ENCODE measurements at regions not wholly inside any gene's neighbourhood (a gene's known extent, or its start where the extent isn't known, plus 50 kb on each side); places are given as distances from the start of the nearest gene placed in this dataset.

DNA sequence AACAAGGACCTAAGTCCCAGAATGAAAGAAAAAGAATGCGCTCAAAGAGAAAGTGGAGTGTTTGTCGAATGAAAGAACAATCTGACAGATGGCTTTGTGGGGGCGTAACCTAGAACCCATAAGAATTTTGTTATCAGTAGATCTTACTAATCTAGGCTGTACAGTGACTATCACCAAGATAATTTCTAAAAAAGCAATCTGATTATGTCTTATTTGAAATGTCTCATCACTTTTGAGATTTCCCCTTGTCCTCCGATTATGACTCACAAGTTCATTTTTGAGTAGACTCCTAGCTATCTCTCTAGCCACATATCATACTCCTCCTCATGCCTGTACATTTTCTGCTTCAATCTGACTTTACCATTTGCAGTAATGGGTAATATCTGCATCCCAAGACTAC lies 135.6 kb upstream of the SMARCA2 start:
- POLR2A ChIA-PET = no interaction called here
- no peak overlapping the region for H3K4me3 ChIP-seq
- FAIRE-seq = no peak
- no peak overlapping the region for H3K27ac ChIP-seq
- WGBS (ENCODE audit: missing lambda C conversion rate) = 43% methylated on average over 4 of the region's 4 CpGs
- no peaks in the 10 kb centered on the region for H3K9me3 ChIP-seq
- no peak overlapping the region for H3K4me2 ChIP-seq
- CTCF ChIA-PET = no interaction called here
- no peak for ATAC-seq
- no peak for DNase-seq (ENCODE audit: low read depth in 1 of 2, low spot score in 1 of 2)
- TF ChIP-seq, protein P1, sequence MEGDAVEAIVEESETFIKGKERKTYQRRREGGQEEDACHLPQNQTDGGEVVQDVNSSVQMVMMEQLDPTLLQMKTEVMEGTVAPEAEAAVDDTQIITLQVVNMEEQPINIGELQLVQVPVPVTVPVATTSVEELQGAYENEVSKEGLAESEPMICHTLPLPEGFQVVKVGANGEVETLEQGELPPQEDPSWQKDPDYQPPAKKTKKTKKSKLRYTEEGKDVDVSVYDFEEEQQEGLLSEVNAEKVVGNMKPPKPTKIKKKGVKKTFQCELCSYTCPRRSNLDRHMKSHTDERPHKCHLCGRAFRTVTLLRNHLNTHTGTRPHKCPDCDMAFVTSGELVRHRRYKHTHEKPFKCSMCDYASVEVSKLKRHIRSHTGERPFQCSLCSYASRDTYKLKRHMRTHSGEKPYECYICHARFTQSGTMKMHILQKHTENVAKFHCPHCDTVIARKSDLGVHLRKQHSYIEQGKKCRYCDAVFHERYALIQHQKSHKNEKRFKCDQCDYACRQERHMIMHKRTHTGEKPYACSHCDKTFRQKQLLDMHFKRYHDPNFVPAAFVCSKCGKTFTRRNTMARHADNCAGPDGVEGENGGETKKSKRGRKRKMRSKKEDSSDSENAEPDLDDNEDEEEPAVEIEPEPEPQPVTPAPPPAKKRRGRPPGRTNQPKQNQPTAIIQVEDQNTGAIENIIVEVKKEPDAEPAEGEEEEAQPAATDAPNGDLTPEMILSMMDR (IDR thresholded peaks at IDR 0.05) = no peak
- TF ChIP-seq KDM1A (IDR thresholded peaks at IDR 0.05; ENCODE audit: low read depth) (no peak), FOXS1 (CRISPR knock-in tag; IDR thresholded peaks at IDR 0.05) (no peak), HDAC2 (IDR thresholded peaks at IDR 0.05) (no peak), JUN (IDR thresholded peaks at IDR 0.05) (no peak), TP53 (CRISPR knock-in tag; IDR thresholded peaks at IDR 0.05) (no peak), HOXB5 (CRISPR knock-in tag; IDR thresholded peaks at IDR 0.05) (no peak), POLR2AphosphoS2 (conservative IDR thresholded peaks at IDR 0.05; ENCODE audit: low read length) (no peak), ZSCAN20 (CRISPR knock-in tag; IDR thresholded peaks at IDR 0.05) (no peak), ESRRA (IDR thresholded peaks at IDR 0.05; ENCODE audit: borderline replicate concordance, low read length) (no peak), RFX5 (IDR thresholded peaks at IDR 0.05) (no peak), TFCP2L1 (CRISPR knock-in tag; IDR thresholded peaks at IDR 0.05) (no peak), EP300 (IDR thresholded peaks at IDR 0.05) (no peak), EHMT2 (IDR thresholded peaks at IDR 0.05; ENCODE audit: low read depth) (no peak)
- TF ChIP-seq, protein P2, sequence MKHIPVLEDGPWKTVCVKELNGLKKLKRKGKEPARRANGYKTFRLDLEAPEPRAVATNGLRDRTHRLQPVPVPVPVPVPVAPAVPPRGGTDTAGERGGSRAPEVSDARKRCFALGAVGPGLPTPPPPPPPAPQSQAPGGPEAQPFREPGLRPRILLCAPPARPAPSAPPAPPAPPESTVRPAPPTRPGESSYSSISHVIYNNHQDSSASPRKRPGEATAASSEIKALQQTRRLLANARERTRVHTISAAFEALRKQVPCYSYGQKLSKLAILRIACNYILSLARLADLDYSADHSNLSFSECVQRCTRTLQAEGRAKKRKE (CRISPR knock-in tag; IDR thresholded peaks at IDR 0.05; ENCODE audit: low read depth) = no peak
- TF ChIP-seq, protein P3, sequence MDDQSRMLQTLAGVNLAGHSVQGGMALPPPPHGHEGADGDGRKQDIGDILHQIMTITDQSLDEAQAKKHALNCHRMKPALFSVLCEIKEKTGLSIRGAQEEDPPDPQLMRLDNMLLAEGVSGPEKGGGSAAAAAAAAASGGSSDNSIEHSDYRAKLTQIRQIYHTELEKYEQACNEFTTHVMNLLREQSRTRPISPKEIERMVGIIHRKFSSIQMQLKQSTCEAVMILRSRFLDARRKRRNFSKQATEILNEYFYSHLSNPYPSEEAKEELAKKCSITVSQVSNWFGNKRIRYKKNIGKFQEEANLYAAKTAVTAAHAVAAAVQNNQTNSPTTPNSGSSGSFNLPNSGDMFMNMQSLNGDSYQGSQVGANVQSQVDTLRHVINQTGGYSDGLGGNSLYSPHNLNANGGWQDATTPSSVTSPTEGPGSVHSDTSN (IDR thresholded peaks at IDR 0.05) = no peak
- TF ChIP-seq, protein P4, sequence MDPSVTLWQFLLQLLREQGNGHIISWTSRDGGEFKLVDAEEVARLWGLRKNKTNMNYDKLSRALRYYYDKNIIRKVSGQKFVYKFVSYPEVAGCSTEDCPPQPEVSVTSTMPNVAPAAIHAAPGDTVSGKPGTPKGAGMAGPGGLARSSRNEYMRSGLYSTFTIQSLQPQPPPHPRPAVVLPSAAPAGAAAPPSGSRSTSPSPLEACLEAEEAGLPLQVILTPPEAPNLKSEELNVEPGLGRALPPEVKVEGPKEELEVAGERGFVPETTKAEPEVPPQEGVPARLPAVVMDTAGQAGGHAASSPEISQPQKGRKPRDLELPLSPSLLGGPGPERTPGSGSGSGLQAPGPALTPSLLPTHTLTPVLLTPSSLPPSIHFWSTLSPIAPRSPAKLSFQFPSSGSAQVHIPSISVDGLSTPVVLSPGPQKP (IDR thresholded peaks at IDR 0.05; ENCODE audit: low read depth, low read length) = no peak
- TF ChIP-seq, protein P5, sequence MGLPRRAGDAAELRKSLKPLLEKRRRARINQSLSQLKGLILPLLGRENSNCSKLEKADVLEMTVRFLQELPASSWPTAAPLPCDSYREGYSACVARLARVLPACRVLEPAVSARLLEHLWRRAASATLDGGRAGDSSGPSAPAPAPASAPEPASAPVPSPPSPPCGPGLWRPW (IDR thresholded peaks at IDR 0.05) = no peak
- H3K4me1 ChIP-seq = no peaks in the 10 kb centered on the region

DNA sequence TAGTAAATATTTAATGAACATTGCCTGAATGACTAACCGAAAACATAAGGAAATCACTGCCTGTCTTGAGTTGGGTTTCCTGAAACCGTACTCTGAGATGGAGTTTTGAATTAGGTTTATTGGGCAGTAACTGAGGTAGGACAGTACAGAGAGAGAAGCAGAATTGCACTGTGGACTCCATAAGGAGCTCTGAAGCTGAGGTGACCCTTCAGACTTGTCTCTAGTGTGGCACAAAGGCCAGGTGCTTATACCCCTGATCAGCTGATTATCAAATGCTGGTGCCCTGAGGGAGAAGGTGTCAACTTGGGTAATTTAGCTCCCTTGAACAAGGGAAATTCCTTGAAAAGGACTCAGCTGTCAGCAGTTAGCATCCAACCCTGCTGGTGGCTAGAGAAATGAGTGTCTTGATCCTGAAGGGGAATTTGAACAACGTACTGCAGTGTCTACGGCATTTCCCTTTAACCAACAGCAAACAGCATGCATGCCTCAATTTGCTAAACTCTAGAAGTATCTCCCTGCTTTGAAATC lies 135.0 kb upstream of the SMARCA2 start:
- H3K9me3 ChIP-seq = no peaks in the 10 kb centered on the region
- H3K27ac ChIP-seq = no peak overlapping the region
- FAIRE-seq (no peak), ATAC-seq (no peak), DNase-seq (ENCODE audit: low read depth in 1 of 2, low spot score in 1 of 2) (no peak)
- POLR2A ChIA-PET = no interaction called here
- no peak overlapping the region for H3K4me3 ChIP-seq
- no peaks in the 10 kb centered on the region for H3K4me1 ChIP-seq
- H3K4me2 ChIP-seq = no peak overlapping the region
- CTCF ChIA-PET = interaction anchor here (0.6 kb wide), 1 partner anchor 45 kb away, joined by 3 read pairs; no protein-coding TSS in a partner anchor
- TF ChIP-seq CBX8 (IDR thresholded peaks at IDR 0.05) (no peak), NR3C1 (IDR thresholded peaks at IDR 0.05) (no peak), TFCP2L1 (CRISPR knock-in tag; IDR thresholded peaks at IDR 0.05) (no peak), MAFK (IDR thresholded peaks at IDR 0.05; ENCODE audit: partially characterized antibody) (no peak), ZSCAN20 (CRISPR knock-in tag; IDR thresholded peaks at IDR 0.05) (no peak), JUNB (IDR thresholded peaks at IDR 0.05) (no peak), CEBPB (IDR thresholded peaks at IDR 0.05) (no peak), HOXA7 (CRISPR knock-in tag; IDR thresholded peaks at IDR 0.05) (no peak), EHF (CRISPR knock-in tag; IDR thresholded peaks at IDR 0.05) (no peak), FOSL2 (IDR thresholded peaks at IDR 0.05) (no peak), FOSL2 (CRISPR knock-in tag; IDR thresholded peaks at IDR 0.05) (no peak), RAD21 (conservative IDR thresholded peaks at IDR 0.05 in 1 of 2, IDR thresholded peaks at IDR 0.05 in 1 of 2) (no peak), JUN (IDR thresholded peaks at IDR 0.05) (no peak), NPAS2 (CRISPR knock-in tag; IDR thresholded peaks at IDR 0.05; ENCODE audit: borderline replicate concordance) (no peak), CHD4 (IDR thresholded peaks at IDR 0.05; ENCODE audit: borderline replicate concordance) (no peak), FOXS1 (CRISPR knock-in tag; IDR thresholded peaks at IDR 0.05) (no peak), RARB (CRISPR knock-in tag; IDR thresholded peaks at IDR 0.05) (no peak), EP300 (IDR thresholded peaks at IDR 0.05) (no peak)
- TF ChIP-seq, protein P5 (IDR thresholded peaks at IDR 0.05) = no peak
- TF ChIP-seq, protein P1 (IDR thresholded peaks at IDR 0.05) = no peak
- WGBS (ENCODE audit: missing lambda C conversion rate) = 20% methylated on average over 4 of the region's 4 CpGs

All from A549 (cell line).